HK-2 (cell line): ENCODE measurements at regions not wholly inside any gene's neighbourhood (a gene's known extent, or its start where the extent isn't known, plus 50 kb on each side); places are given as distances from the start of the nearest gene placed in this dataset.

Experiments
- DNase-seq: peaks from one replicate; pipeline ENCODE4 v3.0.0-alpha.2; 2018; ENCODE audit not compliant: unreplicated experiment

GRCh38 chr5:98492258-98492657 lies 281.2 kb upstream of the RGMB start:
- no peak for DNase-seq

GRCh38 chr5:98497418-98497817 lies 276.0 kb upstream of the RGMB start:
- DNase-seq: no peak

GRCh38 chr5:98498028-98498427 lies 275.4 kb upstream of the RGMB start:
- no peak for DNase-seq

GRCh38 chr5:98499892-98500291 lies 273.6 kb upstream of the RGMB start:
- no peak for DNase-seq

- DNase-seq: no peak
These were observed 272.7 kb upstream of the RGMB start for GRCh38 chr5:98500811-98501210.

GRCh38 chr5:98503616-98504015 lies 269.8 kb upstream of the RGMB start:
- DNase-seq: no peak

GRCh38 chr5:98504505-98504904 lies 269.0 kb upstream of the RGMB start:
- no peak for DNase-seq

GRCh38 chr5:98510143-98510985 lies 263.1 kb upstream of the RGMB start:
- DNase-seq: no peak

- DNase-seq: no peak
These were observed 260.1 kb upstream of the RGMB start for GRCh38 chr5:98513380-98513779.

GRCh38 chr5:98514215-98514614 lies 259.2 kb upstream of the RGMB start:
- no peak for DNase-seq

- DNase-seq: no peak
These were observed 256.8 kb upstream of the RGMB start for GRCh38 chr5:98516701-98517100.

GRCh38 chr5:98517560-98518366 lies 255.7 kb upstream of the RGMB start:
- DNase-seq: no peak

GRCh38 chr5:98518754-98519153 lies 254.7 kb upstream of the RGMB start:
- no peak for DNase-seq

GRCh38 chr5:98519571-98519970 lies 253.9 kb upstream of the RGMB start:
- DNase-seq: no peak

- no peak for DNase-seq
These were observed 251.6 kb upstream of the RGMB start for GRCh38 chr5:98521821-98522220.

- DNase-seq: no peak
These were observed 248.7 kb upstream of the RGMB start for GRCh38 chr5:98524773-98525172.

- no peak for DNase-seq
These were observed 245.6 kb upstream of the RGMB start for GRCh38 chr5:98527846-98528245.

- DNase-seq: no peak
These were observed 244.1 kb upstream of the RGMB start for GRCh38 chr5:98529321-98529720.

- no peak for DNase-seq
These were observed 243.2 kb upstream of the RGMB start for GRCh38 chr5:98530224-98530623.

- DNase-seq: no peak
These were observed 237.6 kb upstream of the RGMB start for GRCh38 chr5:98535901-98536300.

GRCh38 chr5:98540056-98540455 lies 233.4 kb upstream of the RGMB start:
- DNase-seq: no peak

GRCh38 chr5:98541641-98542040 lies 231.8 kb upstream of the RGMB start:
- no peak for DNase-seq

- no peak for DNase-seq
These were observed 230.0 kb upstream of the RGMB start for GRCh38 chr5:98543490-98543889.
